Suppressor macrophage treated with lipopolysaccharide for 4 hours (primary cell): ENCODE measurements at regions not wholly inside any gene's neighbourhood (a gene's known extent, or its start where the extent isn't known, plus 50 kb on each side); places are given as distances from the start of the nearest gene placed in this dataset.
"Not testable (repeated sequence)": the region's sequence is repeated elsewhere in the genome, so short reads cannot be mapped to it uniquely, and the experiment has no call there.

Source experiments
- DNase-seq: peaks from one replicate; pipeline ENCODE4 v3.0.0-alpha.2; 2020

- DNase-seq = no peak
Measured at GRCh38 chr3:77707281-77707680, 667.4 kb downstream of the ROBO2 start.

- no peak for DNase-seq
Measured at GRCh38 chr3:77709155-77709554, 669.3 kb downstream of the ROBO2 start.

- no peak for DNase-seq
Measured at GRCh38 chr3:77718311-77718710, 678.4 kb downstream of the ROBO2 start.

- no peak for DNase-seq
Measured at GRCh38 chr3:77720460-77720971, 680.6 kb downstream of the ROBO2 start.

- no peak for DNase-seq
Measured at GRCh38 chr3:77726517-77726916, 686.6 kb downstream of the ROBO2 start.

GRCh38 chr3:77746048-77746447, 706.1 kb downstream of the ROBO2 start:
- no peak for DNase-seq

- DNase-seq = peak; percentile 21
Measured at GRCh38 chr3:77746892-77747291, 707.0 kb downstream of the ROBO2 start.

GRCh38 chr3:77756397-77756975, 716.6 kb downstream of the ROBO2 start:
- not testable (repeated sequence) for DNase-seq

GRCh38 chr3:77772459-77772858, 732.6 kb downstream of the ROBO2 start:
- no peak for DNase-seq

GRCh38 chr3:77773084-77773483, 733.2 kb downstream of the ROBO2 start:
- DNase-seq = no peak

- DNase-seq = no peak
Measured at GRCh38 chr3:77780278-77780996, 740.5 kb downstream of the ROBO2 start.

- no peak for DNase-seq
Measured at GRCh38 chr3:77786216-77786615, 746.3 kb downstream of the ROBO2 start.

GRCh38 chr3:77795013-77795412, 755.1 kb downstream of the ROBO2 start:
- no peak for DNase-seq

- DNase-seq = no peak
Measured at GRCh38 chr3:77799278-77799677, 759.4 kb downstream of the ROBO2 start.

- no peak for DNase-seq
Measured at GRCh38 chr3:77800893-77801292, 761.0 kb downstream of the ROBO2 start.

- DNase-seq = no peak
Measured at GRCh38 chr3:77807312-77807711, 767.4 kb downstream of the ROBO2 start.

- DNase-seq = no peak
Measured at GRCh38 chr3:77814845-77815244, 774.9 kb downstream of the ROBO2 start.

- no peak for DNase-seq
Measured at GRCh38 chr3:77815467-77815866, 775.6 kb downstream of the ROBO2 start.

GRCh38 chr3:77816366-77816765, 776.5 kb downstream of the ROBO2 start:
- no peak for DNase-seq

- DNase-seq = no peak
Measured at GRCh38 chr3:77825001-77825827, 785.3 kb downstream of the ROBO2 start.

- DNase-seq = no peak
Measured at GRCh38 chr3:77835921-77836320, 796.0 kb downstream of the ROBO2 start.

GRCh38 chr3:77837456-77838025, 797.6 kb downstream of the ROBO2 start:
- no peak for DNase-seq

GRCh38 chr3:77859156-77859555, 819.3 kb downstream of the ROBO2 start:
- no peak for DNase-seq
